GM12878 (cell line): ENCODE measurements at regions not wholly inside any gene's neighbourhood (a gene's known extent, or its start where the extent isn't known, plus 50 kb on each side); places are given as distances from the start of the nearest gene placed in this dataset.

Experiments
- ATAC-seq: fragments of 200-7000 bp; cut with Tn5 transposase; 3 replicates; pipeline ENCODE4 v1.9.1; 2020; ENCODE audit warnings: mild to moderate bottlenecking, moderate library complexity
- BruUV-seq: library from RNA; stranded (reverse); fragments of 400-500 nt; replicated peaks from 2 replicates; lab custom pipeline; 2021; lab: Mats Ljungman, UMichigan
- CTCF ChIA-PET: fragments of 300-600 bp; sonication (Branson Sonifier 250); formaldehyde crosslinking; extraction: SDS; loops from one replicate; lab custom pipeline; 2021; ENCODE audit warnings: inconsistent platforms; lab: Yijun Ruan, JAX
- POLR2A ChIA-PET: fragments of 350-600 bp; formaldehyde crosslinking; extraction: SDS; loops from one replicate; lab custom pipeline; 2021; ENCODE audit warnings: inconsistent platforms; lab: Charles Lee
- RAD21 ChIA-PET: fragments of 300-600 bp; sonication (Branson Sonifier 250); formaldehyde crosslinking; loops from one replicate; lab custom pipeline; 2023; ENCODE audit warnings: antibody characterized with exemption; ENCODE audit not compliant: unreplicated experiment; lab: Charles Lee
- SMC1A ChIA-PET: fragments of 300-600 bp; sonication (Branson Sonifier 250); formaldehyde crosslinking; loops from one replicate; lab custom pipeline; 2023; ENCODE audit not compliant: unreplicated experiment, uncharacterized antibody; lab: Charles Lee
- DNase-seq: peaks from one replicate; pipeline ENCODE4 v3.0.0-alpha.2; 2011; ENCODE audit warnings: low read depth, low spot score
- FAIRE-seq: peaks from 3 replicates; lab custom pipeline; 2011; peaks lifted over from hg19 to GRCh38; lab: Jason Lieb, UNC
- H2AFZ ChIP-seq: 2 replicates; pipeline ENCODE4 v1.6.0; 2011; ENCODE audit warnings: low read depth, low read length, control low read depth; ENCODE audit not compliant: control insufficient read depth
- H3K27ac ChIP-seq: 2 replicates; pipeline ENCODE4 v1.5.1; 2011; ENCODE audit warnings: control low read depth; ENCODE audit not compliant: control insufficient read depth, insufficient read depth
- H3K27me3 ChIP-seq, 2 experiments: replicated peaks in 1 of 2; 2 replicates each; pipeline versions ENCODE4 v1.6.0 to v1.6.1; 2011; ENCODE audit warnings: low read length in 1 of 2; ENCODE audit not compliant: control insufficient read depth in 2 of 2, insufficient read depth in 2 of 2
- H3K36me3 ChIP-seq, 2 experiments: 2 replicates each; pipeline ENCODE4 v1.5.1; 2011; ENCODE audit warnings: low read length in 1 of 2; ENCODE audit not compliant: control insufficient read depth in 2 of 2, insufficient read depth in 2 of 2
- H3K4me1 ChIP-seq: 2 replicates; pipeline ENCODE4 v1.6.1; 2011; ENCODE audit warnings: mild to moderate bottlenecking, low read length, moderate library complexity, mixed read lengths; ENCODE audit not compliant: control insufficient read depth, insufficient read depth
- H3K4me2 ChIP-seq: 2 replicates; pipeline ENCODE4 v1.6.0; 2011; ENCODE audit warnings: control low read depth; ENCODE audit not compliant: control insufficient read depth, insufficient read depth
- H3K4me3 ChIP-seq: fragments of 200-600 bp; sonication (generic); 2 replicates; pipeline ENCODE4 v1.5.1; 2016
- H3K79me2 ChIP-seq: 2 replicates; pipeline ENCODE4 v1.6.0; 2011; ENCODE audit warnings: low read length; ENCODE audit not compliant: control insufficient read depth, insufficient read depth
- H3K9ac ChIP-seq: 2 replicates; pipeline ENCODE4 v1.8.0; 2011; ENCODE audit warnings: low read length, control low read depth, mixed read lengths; ENCODE audit not compliant: control insufficient read depth, insufficient read depth
- H3K9me3 ChIP-seq: replicated peaks from 3 replicates; pipeline ENCODE4 v1.5.1; 2011; ENCODE audit warnings: mild to moderate bottlenecking, low read length; ENCODE audit not compliant: control insufficient read depth, insufficient read depth
- H4K20me1 ChIP-seq: 2 replicates; pipeline ENCODE4 v1.6.0; 2011; ENCODE audit not compliant: control insufficient read depth, insufficient read depth
- DPF2 ChIP-seq: fragments of 450-650 bp; IDR thresholded peaks from 2 replicates; pipeline ENCODE4 v1.6.1; 2017; ENCODE audit warnings: mild to moderate bottlenecking
- ESRRA ChIP-seq: IDR thresholded peaks from 2 replicates; pipeline ENCODE4 v1.6.1; 2012; ENCODE audit warnings: mild to moderate bottlenecking, low read length, improper control_type of control experiment
- EZH2 ChIP-seq: IDR thresholded peaks from 2 replicates; pipeline ENCODE4 v1.6.1; 2012; ENCODE audit warnings: low read depth, mild to moderate bottlenecking, control low read depth, inconsistent platforms, low read length, borderline replicate concordance; ENCODE audit not compliant: control insufficient read depth
- HDAC2 ChIP-seq: fragments of 200-600 bp; sonication (generic); IDR thresholded peaks from 2 replicates; pipeline ENCODE4 v1.6.1; 2017
- JUNB ChIP-seq: IDR thresholded peaks from 2 replicates; pipeline ENCODE4 v1.6.1; 2016; ENCODE audit warnings: antibody characterized with exemption, mild to moderate bottlenecking
- MTA2 ChIP-seq: fragments of 450-650 bp; IDR thresholded peaks from 2 replicates; pipeline ENCODE4 v1.6.1; 2016; ENCODE audit warnings: low read depth, mild to moderate bottlenecking, moderate library complexity
- MYB ChIP-seq: fragments of 150-350 bp; IDR thresholded peaks from 2 replicates; pipeline ENCODE4 v1.6.1; 2014; ENCODE audit warnings: mild to moderate bottlenecking, low read depth, low read length, borderline replicate concordance
- NBN ChIP-seq: fragments of 450-650 bp; IDR thresholded peaks from 2 replicates; pipeline ENCODE4 v1.6.1; 2016
- POLR2AphosphoS2 ChIP-seq: IDR thresholded peaks from 2 replicates; pipeline ENCODE4 v1.6.1; 2011; ENCODE audit warnings: low read depth, mild to moderate bottlenecking, low read length, improper control_type of control experiment, moderate library complexity
- RELB ChIP-seq: fragments of 450-650 bp; IDR thresholded peaks from 2 replicates; pipeline ENCODE4 v1.6.1; 2017; ENCODE audit warnings: low read depth, mild to moderate bottlenecking, moderate library complexity
- RUNX3 ChIP-seq: IDR thresholded peaks from 2 replicates; pipeline ENCODE4 v1.6.1; 2012; ENCODE audit warnings: low read length, inconsistent platforms
- YBX1 ChIP-seq: fragments of 450-650 bp; IDR thresholded peaks from 2 replicates; pipeline ENCODE4 v1.6.1; 2016; ENCODE audit warnings: antibody characterized with exemption
- ZNF207 ChIP-seq: fragments of 450-650 bp; IDR thresholded peaks from 2 replicates; pipeline ENCODE4 v1.6.1; 2014; ENCODE audit warnings: antibody characterized with exemption, mild to moderate bottlenecking, borderline replicate concordance
- ZNF687 ChIP-seq: fragments of 450-650 bp; IDR thresholded peaks from 2 replicates; pipeline ENCODE4 v1.6.1; 2017; ENCODE audit warnings: mild to moderate bottlenecking, moderate library complexity
- WGBS: methylation state at CpG from one replicate; pipeline ENCODE4 v1.1.6; 2016; ENCODE audit warnings: low lambda C conversion rate; ENCODE audit not compliant: insufficient replicate concordance, insufficient coverage; ENCODE audit errors: missing lambda C conversion rate; 5-methylcytosine and 5-hydroxymethylcytosine counted together
- in situ Hi-C: fragments of 300-500 bp; cut with MboI; formaldehyde crosslinking; loops from 9 replicates; pipeline ENCODE4 v1.14.3; 2018; ENCODE audit warnings: mixed read lengths
- intact Hi-C: fragments of 100-400 bp; cut with micrococcal nuclease; formaldehyde crosslinking; loops from one replicate; pipeline ENCODE4 v1.14.2; 2022; ENCODE audit not compliant: unreplicated experiment

GRCh38 chr2:216754812-216755211 is 59.5 kb upstream of the IGFBP5 start:
- H3K79me2 ChIP-seq = no peaks in the 10 kb centered on the region
- H3K4me2 ChIP-seq = no peak overlapping the region
- DNase-seq = no peak
- H3K27me3 ChIP-seq = peaks cover 0 to 3% of the 10 kb centered on the region in 2 experiments; a peak in 2 of 4 replicates
- no peak overlapping the region for H2AFZ ChIP-seq
- H3K27ac ChIP-seq = no peak overlapping the region
- no TSS peak for BruUV-seq
- intact Hi-C loops = no loop called here
- no peak for FAIRE-seq
- ChIA-PET RAD21 (no interaction called here), CTCF (interaction anchor here (0.7 kb wide), 1 partner anchor 19 kb away, joined by 3 read pairs; no protein-coding TSS in a partner anchor), POLR2A (no interaction called here), SMC1A (no interaction called here)
- H3K4me3 ChIP-seq = no peak overlapping the region
- H3K4me1 ChIP-seq = no peaks in the 10 kb centered on the region
- 12% methylated on average over 7 of the region's 7 CpGs for WGBS
- ATAC-seq = no peak
- H3K9me3 ChIP-seq = no peaks in the 10 kb centered on the region
- H4K20me1 ChIP-seq = no peaks in the 10 kb centered on the region
- in situ Hi-C loops = no loop called here
- H3K36me3 ChIP-seq = no peaks in the 10 kb centered on the region
- no peak for TF ChIP-seq ZNF687
- TF ChIP-seq RELB = no peak
- no peak for TF ChIP-seq JUNB
- TF ChIP-seq NBN = no peak
- no peak for TF ChIP-seq EZH2
- no peak for TF ChIP-seq YBX1
- TF ChIP-seq ZNF207 = no peak
- TF ChIP-seq RUNX3 = no peak
- TF ChIP-seq DPF2 = no peak
- TF ChIP-seq ESRRA = no peak
- TF ChIP-seq HDAC2 = no peak
- no peak for TF ChIP-seq POLR2AphosphoS2
- no peak for TF ChIP-seq MTA2
- TF ChIP-seq MYB = no peak
- H3K9ac ChIP-seq = no peak overlapping the region
